Dendritic cell treated with granulocyte-macrophage colony-stimulating factor and Interleukin-4, amounts not matched to agents 40 ng/mL and 50 ng/mL, for 4 days (primary cell): ENCODE measurements at regions not wholly inside any gene's neighbourhood (a gene's known extent, or its start where the extent isn't known, plus 50 kb on each side); places are given as distances from the start of the nearest gene placed in this dataset.
"Not testable (repeated sequence)": the region's sequence is repeated elsewhere in the genome, so short reads cannot be mapped to it uniquely, and the experiment has no call there.

Experiments
- H3K27ac Mint-ChIP-seq: one replicate; pipeline ENCODE4 v1.8.0; 2022; ENCODE audit warnings: mild to moderate bottlenecking, mixed read lengths
- H3K27me3 Mint-ChIP-seq: one replicate; pipeline ENCODE4 v1.8.0; 2022; ENCODE audit warnings: mild to moderate bottlenecking, mixed read lengths
- H3K36me3 Mint-ChIP-seq: one replicate; pipeline ENCODE4 v1.8.0; 2022; ENCODE audit warnings: low read depth, mixed read lengths
- H3K4me1 Mint-ChIP-seq: one replicate; pipeline ENCODE4 v1.8.0; 2022; ENCODE audit warnings: low read depth, mixed read lengths
- H3K4me3 Mint-ChIP-seq: one replicate; pipeline ENCODE4 v1.8.0; 2022; ENCODE audit warnings: mild to moderate bottlenecking, moderate library complexity, mixed read lengths
- H3K9me3 Mint-ChIP-seq: one replicate; pipeline ENCODE4 v1.8.0; 2022; ENCODE audit warnings: mixed read lengths
- intact Hi-C: fragments of 100-400 bp; cut with micrococcal nuclease; formaldehyde crosslinking; loops from one replicate; pipeline ENCODE4 v1.15.0; 2022

GRCh38 chr6:126640921-126641320 lies 301.0 kb downstream of the CENPW start:
- Mint-ChIP-seq H3K4me3 (no peak overlapping the region), H3K27ac (no peak overlapping the region), H3K9me3 (no peaks in the 10 kb centered on the region), H3K36me3 (no peaks in the 10 kb centered on the region), H3K27me3 (no peaks in the 10 kb centered on the region), H3K4me1 (no peaks in the 10 kb centered on the region)
- intact Hi-C loops = no loop called here

- H3K27ac Mint-ChIP-seq = no peak overlapping the region
- no peaks in the 10 kb centered on the region for H3K4me1 Mint-ChIP-seq
- intact Hi-C loops = no loop called here
- no peak overlapping the region for H3K4me3 Mint-ChIP-seq
- no peaks in the 10 kb centered on the region for H3K36me3 Mint-ChIP-seq
- H3K9me3 Mint-ChIP-seq = no peaks in the 10 kb centered on the region
- no peaks in the 10 kb centered on the region for H3K27me3 Mint-ChIP-seq
These were observed 301.7 kb downstream of the CENPW start for GRCh38 chr6:126641641-126642040.

GRCh38 chr6:126643352-126643751 lies 303.4 kb downstream of the CENPW start:
- Mint-ChIP-seq H3K4me3 (no peak overlapping the region), H3K4me1 (no peaks in the 10 kb centered on the region), H3K9me3 (no peaks in the 10 kb centered on the region), H3K36me3 (no peaks in the 10 kb centered on the region), H3K27ac (no peak overlapping the region), H3K27me3 (no peaks in the 10 kb centered on the region)
- intact Hi-C loops = no loop called here

- Mint-ChIP-seq H3K36me3 (no peaks in the 10 kb centered on the region), H3K4me3 (no peak overlapping the region), H3K9me3 (peaks cover 17% of the 10 kb centered on the region), H3K4me1 (no peaks in the 10 kb centered on the region), H3K27ac (no peak overlapping the region), H3K27me3 (no peaks in the 10 kb centered on the region)
- intact Hi-C loops = no loop called here
These were observed 311.0 kb downstream of the CENPW start for GRCh38 chr6:126650931-126651330.

GRCh38 chr6:126657561-126658175 lies 317.8 kb downstream of the CENPW start:
- no peak overlapping the region for H3K4me3 Mint-ChIP-seq
- no peaks in the 10 kb centered on the region for H3K4me1 Mint-ChIP-seq

GRCh38 chr6:126660376-126660775 lies 320.5 kb downstream of the CENPW start:
- H3K4me1 Mint-ChIP-seq = no peaks in the 10 kb centered on the region
- no peak overlapping the region for H3K4me3 Mint-ChIP-seq
- no peaks in the 10 kb centered on the region for H3K36me3 Mint-ChIP-seq
- H3K27me3 Mint-ChIP-seq = no peaks in the 10 kb centered on the region
- intact Hi-C loops = no loop called here
- H3K9me3 Mint-ChIP-seq = peaks cover 2% of the 10 kb centered on the region
- H3K27ac Mint-ChIP-seq = no peak overlapping the region

More at GRCh38 chr6:126657561-126658175, 317.8 kb downstream of the CENPW start:
- Mint-ChIP-seq H3K27me3 (no peaks in the 10 kb centered on the region), H3K9me3 (peaks cover 17% of the 10 kb centered on the region), H3K36me3 (no peaks in the 10 kb centered on the region), H3K27ac (no peak overlapping the region)
- intact Hi-C loops = no loop called here

- intact Hi-C loops = no loop called here
- Mint-ChIP-seq H3K36me3 (no peaks in the 10 kb centered on the region), H3K27me3 (no peaks in the 10 kb centered on the region), H3K4me3 (no peak overlapping the region), H3K9me3 (no peaks in the 10 kb centered on the region), H3K4me1 (no peaks in the 10 kb centered on the region), H3K27ac (no peak overlapping the region)
These were observed 321.7 kb downstream of the CENPW start for GRCh38 chr6:126661646-126662045.

- intact Hi-C loops = no loop called here
- Mint-ChIP-seq H3K9me3 (no peaks in the 10 kb centered on the region), H3K36me3 (no peaks in the 10 kb centered on the region), H3K4me3 (no peak overlapping the region), H3K27me3 (no peaks in the 10 kb centered on the region), H3K4me1 (no peaks in the 10 kb centered on the region), H3K27ac (no peak overlapping the region)
These were observed 323.1 kb downstream of the CENPW start for GRCh38 chr6:126662966-126663365.

- Mint-ChIP-seq H3K27me3 (no peaks in the 10 kb centered on the region), H3K9me3 (no peaks in the 10 kb centered on the region), H3K4me1 (no peaks in the 10 kb centered on the region), H3K4me3 (no peak overlapping the region), H3K36me3 (no peaks in the 10 kb centered on the region), H3K27ac (no peak overlapping the region)
- intact Hi-C loops = no loop called here
These were observed 324.4 kb downstream of the CENPW start for GRCh38 chr6:126664271-126664670.

- intact Hi-C loops = no loop called here
- Mint-ChIP-seq H3K27ac (no peak overlapping the region), H3K9me3 (no peaks in the 10 kb centered on the region), H3K4me1 (no peaks in the 10 kb centered on the region), H3K4me3 (no peak overlapping the region), H3K36me3 (no peaks in the 10 kb centered on the region), H3K27me3 (no peaks in the 10 kb centered on the region)
These were observed 325.6 kb downstream of the CENPW start for GRCh38 chr6:126665551-126665950.

- H3K27ac Mint-ChIP-seq = no peak overlapping the region
- no peaks in the 10 kb centered on the region for H3K27me3 Mint-ChIP-seq
- intact Hi-C loops = no loop called here
- no peak overlapping the region for H3K4me3 Mint-ChIP-seq
- no peaks in the 10 kb centered on the region for H3K36me3 Mint-ChIP-seq
- no peaks in the 10 kb centered on the region for H3K4me1 Mint-ChIP-seq
- H3K9me3 Mint-ChIP-seq = no peaks in the 10 kb centered on the region
These were observed 327.2 kb downstream of the CENPW start for GRCh38 chr6:126667071-126667470.

GRCh38 chr6:126667728-126668127 lies 327.8 kb downstream of the CENPW start:
- H3K36me3 Mint-ChIP-seq = no peaks in the 10 kb centered on the region
- intact Hi-C loops = no loop called here
- no peak overlapping the region for H3K27ac Mint-ChIP-seq
- H3K9me3 Mint-ChIP-seq = peaks cover 6% of the 10 kb centered on the region
- no peaks in the 10 kb centered on the region for H3K4me1 Mint-ChIP-seq
- no peaks in the 10 kb centered on the region for H3K27me3 Mint-ChIP-seq
- H3K4me3 Mint-ChIP-seq = no peak overlapping the region

- Mint-ChIP-seq H3K4me3 (no peak overlapping the region), H3K9me3 (peaks cover 37% of the 10 kb centered on the region), H3K4me1 (no peaks in the 10 kb centered on the region), H3K27me3 (no peaks in the 10 kb centered on the region), H3K27ac (no peak overlapping the region), H3K36me3 (no peaks in the 10 kb centered on the region)
- intact Hi-C loops = no loop called here
These were observed 332.7 kb downstream of the CENPW start for GRCh38 chr6:126672649-126673048.

GRCh38 chr6:126673749-126674148 lies 333.8 kb downstream of the CENPW start:
- H3K36me3 Mint-ChIP-seq, H3K4me3 Mint-ChIP-seq, H3K27ac Mint-ChIP-seq, intact Hi-C loops, H3K4me1 Mint-ChIP-seq, H3K27me3 Mint-ChIP-seq: not testable (repeated sequence)
- peaks cover 37% of the 10 kb centered on the region for H3K9me3 Mint-ChIP-seq

- intact Hi-C loops = no loop called here
- Mint-ChIP-seq H3K27me3 (no peaks in the 10 kb centered on the region), H3K27ac (no peak overlapping the region), H3K36me3 (no peaks in the 10 kb centered on the region), H3K4me1 (no peaks in the 10 kb centered on the region), H3K9me3 (no peaks in the 10 kb centered on the region), H3K4me3 (no peak overlapping the region)
These were observed 342.5 kb downstream of the CENPW start for GRCh38 chr6:126682440-126682839.
